Stimulated activated CD8-positive, alpha-beta memory T cell treated with anti-CD3 and anti-CD28 coated beads, Interleukin-4, amount 100 ng/mL, for 48 hours (primary cell): ENCODE measurements at regions not wholly inside any gene's neighbourhood (a gene's known extent, or its start where the extent isn't known, plus 50 kb on each side); places are given as distances from the start of the nearest gene placed in this dataset.

Experiments used
- DNase-seq: peaks from one replicate; pipeline ENCODE4 v3.0.0-alpha.2; 2020

DNA sequence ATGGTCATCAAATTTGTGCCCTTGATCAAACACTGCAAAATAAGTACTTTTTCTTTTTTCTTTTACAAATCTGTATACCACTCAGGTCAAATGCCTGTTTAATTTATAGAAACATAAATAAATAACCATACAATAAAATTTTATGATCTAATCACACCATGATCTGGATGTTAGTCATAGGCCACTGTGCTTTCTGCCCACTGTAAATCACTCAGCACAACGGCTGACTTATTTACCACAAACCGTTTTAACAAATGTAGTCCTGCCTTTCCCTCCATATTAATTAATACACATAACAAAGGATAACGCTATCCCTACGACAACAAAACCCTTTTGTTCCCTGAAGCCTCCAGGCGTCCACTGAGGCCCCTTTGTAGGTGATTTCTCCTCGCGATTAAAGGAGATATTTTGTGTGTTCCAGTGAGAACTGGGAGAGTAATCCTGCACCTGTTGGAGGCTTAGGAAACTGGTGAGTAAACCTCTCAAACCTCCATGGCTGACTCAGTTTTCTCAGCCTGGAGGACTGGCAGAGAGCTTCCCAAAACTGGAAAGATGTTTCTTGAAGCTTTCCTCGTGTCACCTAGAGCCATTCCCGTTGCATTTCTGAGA, 477.1 kb upstream of the SGCG start:
- no peak for DNase-seq

DNA sequence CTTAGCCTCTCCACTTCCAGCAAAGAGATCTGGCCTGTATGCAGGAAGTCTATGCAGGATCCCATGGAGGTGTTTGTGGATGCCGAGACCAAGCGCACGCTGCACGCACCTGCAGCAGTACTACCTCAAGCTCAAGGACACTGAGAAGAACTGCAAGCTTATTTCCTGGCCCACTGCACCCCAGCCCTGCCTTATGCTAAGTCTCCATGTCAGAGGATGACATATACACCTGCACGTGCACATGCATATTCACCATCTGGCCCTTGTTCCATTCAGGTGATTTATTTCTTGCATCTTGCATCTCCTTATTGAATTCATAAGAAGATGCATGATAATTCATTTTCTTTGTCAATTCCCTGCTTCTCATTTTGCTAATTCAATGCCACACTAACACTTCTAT, 472.8 kb upstream of the SGCG start:
- DNase-seq: no peak

DNA sequence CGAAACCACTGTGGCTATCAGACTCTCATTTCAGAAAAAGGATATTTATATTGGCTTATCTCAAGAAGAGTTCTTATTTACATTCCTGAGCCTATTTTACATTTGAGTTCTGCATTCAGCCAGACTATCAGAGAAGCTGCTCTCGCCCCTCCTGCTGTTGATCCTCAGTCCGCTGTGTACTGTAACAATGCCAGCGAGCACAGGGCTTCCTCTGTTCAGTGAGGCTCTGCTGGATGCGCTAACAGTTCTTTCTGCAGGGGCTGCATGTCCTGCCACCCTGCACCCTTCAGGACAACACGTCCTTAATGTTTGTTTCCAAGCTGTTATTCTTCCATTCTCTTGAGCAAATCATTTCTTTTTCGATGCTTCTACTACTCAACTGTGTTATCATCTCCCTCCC, 463.7 kb upstream of the SGCG start:
- DNase-seq: no peak

DNA sequence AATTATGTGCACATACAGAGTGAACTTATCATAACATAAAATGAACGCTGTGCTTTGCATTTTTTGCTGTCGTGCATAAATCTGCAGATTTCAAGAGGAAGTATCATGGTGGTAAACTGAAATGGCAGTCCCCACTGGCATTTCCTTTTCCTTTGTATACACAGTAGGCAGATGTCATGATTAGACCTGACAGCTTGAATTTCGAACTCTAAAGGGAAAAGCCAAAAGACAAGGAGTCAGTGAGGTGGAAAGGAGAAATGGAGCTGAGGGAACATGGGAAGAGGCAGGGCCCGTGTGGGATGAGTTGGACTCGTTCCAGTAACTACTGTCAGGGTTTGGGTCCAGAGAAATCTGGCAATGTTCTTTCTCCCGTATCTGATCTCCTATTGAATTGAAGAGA, 454.1 kb upstream of the SGCG start:
- DNase-seq: no peak

DNA sequence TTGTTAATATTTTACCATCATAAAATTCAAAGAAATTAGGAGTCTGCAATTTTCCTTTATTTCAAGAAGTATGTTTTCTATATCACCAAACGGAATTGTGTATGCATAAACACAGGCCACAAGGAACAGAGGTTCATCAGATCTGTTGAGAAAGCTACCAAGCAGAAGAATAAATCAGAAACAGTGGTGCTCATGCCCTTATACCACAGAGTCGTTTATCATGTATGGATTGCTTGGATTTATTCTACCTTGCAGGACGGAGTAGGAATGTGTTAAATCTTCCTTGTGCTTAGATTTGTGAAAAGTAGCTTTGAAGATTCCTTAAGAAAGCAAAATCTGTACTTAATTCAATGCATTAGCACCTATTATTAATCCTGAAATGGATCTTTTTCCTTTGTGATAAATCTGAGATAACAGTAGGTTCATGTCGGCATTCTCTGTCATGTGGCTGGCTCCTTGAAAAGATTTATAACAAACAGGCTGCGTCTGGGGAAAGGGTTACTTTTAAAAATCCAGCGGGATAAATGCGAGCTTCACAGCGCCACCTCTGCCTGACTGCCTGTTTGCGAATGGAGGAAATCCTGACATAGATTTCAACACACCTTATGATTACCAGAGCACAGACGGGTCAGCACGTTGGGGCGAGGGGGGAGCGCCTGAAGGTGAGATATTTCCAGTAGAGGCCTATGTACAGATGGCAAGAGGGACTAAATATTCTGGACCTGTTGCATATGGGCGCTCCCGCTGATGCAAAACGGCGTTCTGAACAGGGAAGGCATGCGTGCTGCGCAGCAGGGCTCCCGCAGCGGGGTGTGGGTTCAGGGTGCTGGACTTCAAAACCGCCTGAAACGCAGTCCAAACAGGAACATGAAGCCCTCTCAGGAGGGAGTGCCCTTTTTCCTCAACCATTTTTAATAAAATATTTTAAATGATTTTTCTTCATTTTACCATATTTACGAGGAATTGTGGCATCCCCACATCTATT, 445.5 kb upstream of the SGCG start:
- no peak for DNase-seq

DNA sequence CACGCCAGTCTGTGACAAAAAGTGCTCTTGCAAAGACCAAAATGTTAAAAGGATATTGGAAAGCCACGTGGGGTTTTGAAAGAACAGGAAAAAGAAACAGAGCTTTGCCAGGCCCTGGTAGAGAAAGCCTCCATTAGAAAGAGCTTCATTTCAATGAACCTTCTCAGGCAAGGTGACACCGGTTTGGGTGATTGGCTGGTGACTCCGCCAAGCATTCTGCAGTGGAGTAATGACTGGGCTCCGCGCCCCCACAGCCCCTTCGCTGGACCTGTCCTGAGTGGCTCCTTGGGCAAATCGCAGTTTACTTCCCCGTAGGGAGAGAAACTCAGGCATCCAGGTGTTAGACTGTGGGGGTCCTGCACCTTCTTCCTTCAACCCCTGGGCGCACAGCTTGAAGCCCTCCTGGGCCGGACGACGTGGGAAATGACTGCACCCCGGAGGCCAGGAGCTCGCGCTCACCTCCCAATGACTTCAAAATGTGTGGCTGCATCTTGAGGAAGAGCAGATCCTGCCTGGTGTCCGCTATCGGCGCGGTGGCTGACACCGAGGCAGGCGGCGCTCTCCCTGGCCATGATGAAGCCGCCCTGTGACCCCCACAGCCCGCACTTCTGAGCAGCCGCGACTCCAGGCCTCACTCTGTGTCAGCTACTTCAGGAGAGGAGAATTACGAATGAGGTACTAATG, 444.6 kb upstream of the SGCG start:
- DNase-seq: no peak

DNA sequence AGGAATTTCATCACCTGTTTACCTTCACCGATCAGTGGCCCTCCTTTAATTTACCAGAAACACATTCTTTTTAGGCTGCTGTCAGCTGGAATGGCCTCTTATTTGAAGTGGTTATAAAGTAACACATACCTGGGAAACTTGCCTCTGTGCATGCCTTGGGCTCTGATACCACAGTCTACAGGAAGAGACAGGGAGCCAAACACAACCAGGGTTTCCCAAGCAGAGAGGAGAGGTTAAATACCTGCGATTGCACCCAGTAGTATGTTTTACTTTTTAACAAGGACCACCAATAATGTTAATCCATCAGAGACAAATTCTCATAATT, 444.0 kb upstream of the SGCG start:
- no peak for DNase-seq

DNA sequence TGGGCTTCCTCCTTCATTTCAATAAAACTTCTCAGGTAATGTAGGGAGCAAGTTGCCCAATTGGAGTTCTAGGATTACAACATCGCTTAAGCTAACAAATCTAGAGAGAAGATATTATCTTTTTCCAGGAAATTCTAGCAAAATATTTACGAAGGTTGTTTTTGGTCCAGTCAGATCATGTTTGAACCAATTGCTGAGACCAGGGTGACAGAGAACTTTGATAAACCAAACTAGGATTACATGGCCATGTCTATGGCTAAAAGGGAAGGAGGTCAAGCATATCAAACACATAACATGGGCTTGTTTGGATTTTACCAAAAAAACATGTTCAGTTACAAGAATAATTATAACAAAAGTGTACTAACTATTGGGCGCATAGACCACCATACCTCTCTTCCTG, 442.4 kb upstream of the SGCG start:
- DNase-seq: no peak

DNA sequence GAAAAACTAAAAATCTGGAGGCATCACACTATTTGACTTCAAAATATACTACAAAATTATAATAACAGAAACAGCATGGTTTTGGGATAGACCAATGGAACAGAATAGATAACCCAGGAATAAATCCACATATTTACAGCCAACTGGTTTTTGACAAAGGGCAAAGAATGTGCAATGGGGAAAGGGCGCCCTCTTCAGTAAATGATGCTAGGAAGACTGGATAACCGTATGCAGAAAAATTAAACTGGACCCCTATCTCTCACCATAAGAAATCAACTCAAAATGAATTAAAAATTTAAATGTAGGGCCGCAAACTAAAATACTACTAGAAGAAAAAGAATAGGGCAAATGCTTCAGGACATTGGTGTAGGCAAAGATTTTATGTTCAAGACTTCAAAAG, 440.5 kb upstream of the SGCG start:
- DNase-seq: no peak

DNA sequence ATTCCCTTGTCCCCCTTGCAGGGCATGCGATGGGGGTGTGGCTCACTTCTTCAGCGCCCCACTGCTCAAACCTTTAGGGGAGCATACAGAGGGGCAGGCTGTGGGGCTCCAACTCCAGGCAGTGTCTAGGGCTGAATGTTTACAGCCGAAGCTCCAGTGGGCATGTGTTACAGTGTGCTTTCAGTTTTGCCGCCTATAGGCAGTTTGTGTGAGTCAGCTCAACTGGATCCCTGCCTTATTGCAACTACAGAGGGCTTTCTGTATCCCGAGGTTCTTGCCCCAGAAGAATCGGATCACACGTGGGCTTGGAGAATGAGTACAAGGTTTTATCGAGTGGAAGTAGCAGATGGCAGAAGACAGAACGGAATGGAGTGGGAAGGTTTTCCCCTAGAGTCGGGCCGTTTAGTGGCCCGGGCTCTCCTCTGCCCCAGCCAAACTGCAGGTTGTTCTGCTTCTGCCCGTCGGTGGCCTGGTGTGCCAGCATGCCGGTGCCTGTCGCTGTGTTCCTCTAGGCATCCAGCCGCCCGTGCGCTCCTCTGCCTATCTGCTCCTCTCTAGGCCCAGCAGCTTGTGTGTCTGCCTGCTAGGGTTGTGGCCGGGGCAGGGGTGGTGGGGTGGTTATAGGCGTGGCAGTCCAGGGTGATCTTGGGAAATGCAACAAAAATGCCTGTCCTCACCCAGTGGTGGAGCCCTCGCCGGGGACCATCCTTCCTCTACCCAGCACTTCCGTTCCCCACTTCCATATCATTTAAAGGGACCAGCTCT, 435.9 kb upstream of the SGCG start:
- no peak for DNase-seq

DNA sequence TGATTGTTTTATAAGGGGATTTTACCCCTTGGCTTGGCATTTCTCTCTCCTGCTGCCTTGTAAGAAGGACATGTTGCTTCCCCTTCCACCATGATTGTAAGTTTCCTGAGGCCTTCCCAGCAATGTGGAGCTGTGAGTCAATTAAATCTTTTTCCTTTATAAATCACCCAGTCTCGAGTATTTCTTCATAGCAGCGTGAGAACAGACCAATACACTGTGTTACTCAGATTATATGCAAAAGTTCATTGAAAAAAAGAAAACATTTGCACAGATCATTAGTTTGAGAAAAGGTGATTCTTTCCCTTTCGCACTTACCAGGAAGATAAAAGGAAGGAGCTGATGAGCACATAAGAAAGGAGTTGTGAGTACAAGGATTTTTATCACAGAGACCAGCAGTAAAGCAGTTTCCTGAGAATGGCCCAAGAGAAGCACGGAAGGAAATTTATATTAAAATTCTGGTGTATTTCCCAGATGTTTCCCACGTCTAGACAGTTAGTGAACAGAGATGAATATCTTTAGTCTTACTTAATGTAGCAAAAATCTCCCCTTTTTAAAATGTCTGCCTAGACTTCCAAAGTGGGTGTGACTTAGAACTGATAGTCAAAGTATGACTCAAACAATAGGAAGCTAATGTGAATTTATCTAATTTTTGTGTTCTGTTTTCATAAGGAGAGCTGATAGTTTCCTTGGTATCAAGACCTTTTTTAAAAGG, 431.8 kb upstream of the SGCG start:
- DNase-seq: no peak

DNA sequence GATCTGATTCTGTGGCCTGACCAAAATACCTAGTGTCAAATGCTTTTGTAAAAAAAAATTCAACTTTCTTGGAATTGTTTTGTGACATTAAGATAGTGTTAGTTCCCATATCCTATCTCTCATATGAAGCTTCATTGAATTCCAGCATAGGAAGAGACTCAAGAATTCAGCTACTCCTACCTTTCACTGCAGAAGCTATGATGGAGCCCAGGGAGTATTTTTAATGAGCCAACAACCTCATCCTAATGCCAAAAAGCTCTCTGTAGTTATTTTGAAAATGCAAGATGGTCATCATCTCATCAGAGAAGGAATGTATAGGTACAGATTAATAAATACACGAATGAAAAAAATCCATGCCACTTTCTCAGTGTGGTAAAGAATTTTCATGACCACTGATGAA, 431.2 kb upstream of the SGCG start:
- no peak for DNase-seq

DNA sequence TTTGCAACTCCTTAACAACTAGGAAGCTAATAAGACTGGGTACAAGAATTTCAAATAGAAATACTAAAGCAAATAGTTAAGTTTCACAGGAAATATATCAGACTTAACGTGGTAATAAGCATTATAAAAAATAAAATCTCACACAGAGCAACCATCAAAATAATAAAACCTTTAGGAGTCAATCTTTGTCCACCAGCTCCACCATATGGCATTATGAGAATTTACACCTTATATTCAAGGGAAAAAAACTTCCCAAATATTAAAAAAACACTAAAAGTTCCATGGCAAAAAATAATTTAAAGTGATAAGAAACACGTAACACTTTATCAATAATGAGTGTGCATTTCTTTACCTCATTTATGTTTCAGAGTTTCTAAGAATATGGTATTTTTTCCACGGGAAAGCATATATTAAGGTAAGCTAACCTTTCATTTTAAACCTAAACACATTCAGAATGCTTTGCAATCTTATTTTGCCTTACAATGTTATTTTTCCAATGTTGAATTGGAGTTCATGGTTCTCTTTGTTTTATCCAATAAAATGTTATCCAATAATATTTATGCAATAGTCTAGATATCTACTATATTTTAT, 423.2 kb upstream of the SGCG start:
- no peak for DNase-seq

DNA sequence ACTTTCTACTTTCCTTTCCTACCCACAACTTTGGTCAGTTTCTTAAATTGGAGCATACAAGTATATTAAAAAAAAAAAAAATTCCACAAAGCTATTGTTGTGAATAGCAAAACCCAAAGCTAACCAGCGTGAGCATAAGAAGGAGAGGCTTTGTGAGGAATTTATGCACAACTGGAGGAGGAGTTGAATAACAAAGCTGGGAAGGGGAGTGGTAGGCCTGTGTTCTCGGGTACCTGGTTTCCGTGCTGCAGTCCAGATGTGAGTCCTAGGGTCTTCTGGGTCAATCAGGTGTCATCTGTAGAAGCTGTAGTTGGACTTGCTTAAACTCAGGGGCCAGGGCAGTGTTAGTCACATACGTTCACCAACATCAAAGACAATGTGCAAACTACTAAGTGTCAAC, 422.5 kb upstream of the SGCG start:
- no peak for DNase-seq

DNA sequence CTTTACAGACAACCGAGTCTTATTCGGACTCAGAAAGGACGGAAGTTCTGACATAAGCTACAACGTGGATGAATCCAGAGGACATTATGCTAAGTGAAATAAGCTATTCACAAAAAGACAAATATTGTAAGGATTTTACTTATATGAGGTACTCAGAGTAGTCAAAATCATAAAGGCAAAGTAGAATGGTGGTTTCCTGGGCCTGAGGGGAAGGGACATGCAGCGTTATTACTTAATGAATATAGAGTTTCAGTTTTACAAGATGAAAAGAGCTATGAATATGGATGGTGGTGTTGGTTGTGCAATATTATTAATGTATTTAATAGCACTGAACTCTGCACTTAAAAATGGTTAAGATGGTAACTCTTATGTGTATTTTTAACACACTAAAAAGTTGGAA, 419.1 kb upstream of the SGCG start:
- DNase-seq: no peak

DNA sequence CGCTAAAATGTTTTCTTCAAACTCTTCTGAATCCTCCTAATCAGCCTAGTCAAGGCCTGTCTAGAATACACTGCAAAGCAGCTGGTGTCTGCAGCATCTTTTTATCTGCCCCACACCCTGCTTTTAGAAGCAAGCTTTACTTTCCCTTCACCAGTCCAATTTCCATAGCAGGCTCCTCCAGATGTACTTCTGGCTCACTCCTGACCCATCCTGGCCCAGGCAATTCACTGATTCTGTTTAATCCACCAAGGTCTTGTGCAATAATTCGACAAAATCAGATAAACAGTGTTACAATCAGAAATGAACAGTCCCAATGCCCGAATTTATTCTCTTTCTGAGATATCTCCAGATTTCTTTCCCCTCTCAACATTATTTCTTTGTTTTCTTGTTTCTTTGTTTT, 415.2 kb upstream of the SGCG start:
- DNase-seq: no peak

DNA sequence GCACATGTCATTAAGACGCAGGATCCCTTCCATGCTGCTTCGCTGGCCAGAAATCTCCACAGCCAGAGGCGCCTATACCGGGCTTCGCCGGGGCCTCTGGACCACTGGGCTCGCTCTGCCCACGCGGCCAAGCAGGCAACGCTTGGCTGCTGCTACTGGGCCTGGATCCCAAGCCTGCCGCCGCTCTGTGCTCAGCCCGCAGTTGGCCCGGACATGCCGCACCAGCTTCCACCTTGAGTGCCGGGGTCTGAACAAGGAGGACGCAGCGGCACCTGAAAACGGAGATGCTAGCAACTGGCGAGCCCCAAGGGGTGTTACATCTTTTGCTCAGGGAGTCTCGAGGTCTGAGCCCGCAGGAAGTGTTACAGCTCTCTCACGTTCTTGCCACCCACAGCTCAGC, 409.9 kb upstream of the SGCG start:
- DNase-seq: no peak

DNA sequence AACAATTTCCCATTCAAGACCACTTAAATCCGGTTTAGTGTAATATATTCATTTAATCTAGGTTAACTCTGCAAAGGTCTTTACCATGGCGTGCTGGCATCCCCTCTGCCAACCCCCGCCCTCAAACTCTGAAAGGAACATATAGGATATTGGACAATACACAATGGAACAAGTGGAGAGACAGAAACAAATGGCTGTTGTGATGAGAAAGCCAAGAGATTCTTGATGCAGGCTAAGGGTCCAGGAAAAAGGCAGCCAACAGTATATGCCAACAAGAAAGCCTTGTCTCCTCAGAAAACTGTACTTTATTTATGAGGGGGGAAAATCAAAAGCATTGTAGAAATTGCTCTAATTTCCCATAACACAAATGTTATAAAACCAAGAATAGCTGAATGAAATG, 407.3 kb upstream of the SGCG start:
- DNase-seq: no peak

DNA sequence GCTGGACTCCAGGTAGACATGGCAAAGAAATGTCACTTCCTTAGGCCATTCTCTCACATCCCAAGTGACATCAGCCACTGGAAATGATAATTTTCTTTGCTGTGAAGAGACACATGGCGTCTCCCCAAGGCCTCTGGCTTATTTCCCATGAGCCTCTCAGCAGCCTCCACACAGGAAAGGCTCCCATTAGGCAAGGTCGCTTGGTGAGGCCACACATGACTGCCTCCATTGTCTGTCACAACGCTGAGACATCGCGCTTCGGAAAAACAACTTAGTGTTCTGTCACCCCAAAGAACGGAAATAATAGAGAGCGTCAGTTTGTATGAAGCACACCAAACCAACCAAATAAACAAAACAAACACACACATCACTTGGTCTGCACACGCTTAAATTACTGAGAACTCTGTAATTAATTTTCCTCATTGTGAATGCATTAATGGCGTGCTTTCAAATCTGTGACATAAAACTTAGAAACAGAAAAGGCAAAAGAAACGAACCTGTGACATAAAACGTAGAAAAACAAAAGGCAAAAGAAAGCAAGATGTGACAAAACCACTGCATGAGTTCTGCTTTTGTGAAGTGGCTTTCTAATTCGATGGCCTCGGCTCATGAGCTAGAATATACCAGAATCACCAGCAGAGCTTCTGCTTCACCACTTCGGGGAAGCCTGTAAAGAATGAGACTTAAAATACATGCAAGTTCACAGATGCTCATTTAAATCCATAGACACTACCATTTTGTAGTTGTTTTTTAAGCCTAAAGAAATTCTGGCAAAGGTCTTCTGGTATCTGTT, 404.2 kb upstream of the SGCG start:
- DNase-seq: no peak

DNA sequence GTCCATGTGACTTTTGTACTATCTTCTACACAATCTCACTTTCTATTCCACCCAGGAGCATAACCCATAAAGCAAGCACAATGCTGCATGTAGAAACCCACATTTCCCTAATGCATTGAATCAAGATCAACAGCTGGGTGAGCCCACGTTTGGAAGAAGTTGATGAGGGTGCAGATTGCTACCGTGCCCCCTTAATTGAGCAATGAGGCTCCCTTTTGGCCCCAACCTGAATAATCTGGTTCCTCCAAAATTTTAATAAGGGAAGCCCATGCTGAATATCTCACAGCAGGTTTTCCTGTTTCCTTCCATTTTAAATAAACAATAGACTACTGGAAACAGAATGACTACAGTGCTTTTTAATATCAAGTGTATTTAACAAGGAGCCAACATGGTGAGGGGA, 403.6 kb upstream of the SGCG start:
- DNase-seq: no peak

DNA sequence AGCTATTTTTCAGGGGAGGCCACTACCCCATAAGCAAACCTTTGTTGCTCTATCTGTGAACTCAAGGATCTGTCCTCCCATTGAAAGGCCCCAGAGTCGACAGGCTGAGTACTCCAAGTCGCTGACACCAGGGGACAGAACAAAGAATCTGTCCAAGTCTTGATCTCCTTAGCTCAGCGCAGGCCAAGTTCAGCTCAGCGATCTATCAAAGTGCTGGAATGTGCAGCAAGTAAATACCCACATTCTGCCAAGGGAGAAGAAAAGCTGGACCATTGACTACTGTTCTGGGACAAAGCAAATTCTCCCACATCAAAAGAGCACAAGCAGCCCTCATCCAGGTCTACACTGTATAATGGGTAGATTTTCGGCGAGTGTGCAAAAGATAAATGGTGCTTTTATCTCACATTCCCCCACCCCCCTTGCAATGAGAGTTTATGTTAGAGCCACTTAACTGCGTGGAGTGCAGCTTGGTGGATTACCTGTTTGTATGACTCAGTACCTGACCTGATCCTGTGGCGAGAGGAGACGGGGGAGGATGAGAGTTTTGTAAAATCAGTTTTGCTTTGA, 391.7 kb upstream of the SGCG start:
- no peak for DNase-seq
